CD14-positive monocyte (primary cell): ENCODE measurements at regions not wholly inside any gene's neighbourhood (a gene's known extent, or its start where the extent isn't known, plus 50 kb on each side); places are given as distances from the start of the nearest gene placed in this dataset.

Experiments used
- DNase-seq, 3 donors: peaks; one replicate each; pipeline ENCODE4 v3.0.0-alpha.2; 2011 to 2022
- H2AFZ ChIP-seq: 2 replicates; pipeline ENCODE4 v1.6.0; 2012; ENCODE audit warnings: mild to moderate bottlenecking, low read depth, low read length, inconsistent platforms; ENCODE audit not compliant: insufficient read depth, poor library complexity, severe bottlenecking
- H3K27ac ChIP-seq, 2 donors: 1 replicate in 1 of 2; 2 replicates in 1 of 2; pipeline ENCODE4 v1.5.1; 2012 to 2013; ENCODE audit warnings: low read length in 2 of 2, control low read depth in 1 of 2, inconsistent platforms in 1 of 2, low read depth in 1 of 2, mild to moderate bottlenecking in 1 of 2
- H3K27me3 ChIP-seq, 2 donors: one replicate each; pipeline versions ENCODE4 v1.6.0 to v1.6.1; 2011 to 2013; ENCODE audit warnings: low read length in 2 of 2; ENCODE audit not compliant: control insufficient read depth in 2 of 2, insufficient read depth in 2 of 2
- H3K36me3 ChIP-seq, 2 donors: replicated peaks in 1 of 2; 1 replicate in 1 of 2; 2 replicates in 1 of 2; pipeline versions ENCODE4 v1.5.1 to v1.6.1; 2012 to 2013; ENCODE audit warnings: low read length in 2 of 2, control low read depth in 1 of 2, inconsistent platforms in 1 of 2, mild to moderate bottlenecking in 1 of 2; ENCODE audit not compliant: insufficient read depth in 2 of 2, control insufficient read depth in 1 of 2
- H3K4me1 ChIP-seq, 2 donors: 1 replicate in 1 of 2; 2 replicates in 1 of 2; pipeline versions ENCODE4 v1.5.1 to v1.6.1; 2012 to 2013; ENCODE audit warnings: low read length in 2 of 2, control low read depth in 1 of 2, inconsistent platforms in 1 of 2, mild to moderate bottlenecking in 1 of 2, moderate library complexity in 1 of 2; ENCODE audit not compliant: insufficient read depth in 2 of 2, control insufficient read depth in 1 of 2
- H3K4me2 ChIP-seq: replicated peaks from 2 replicates; pipeline ENCODE3; 2012; ENCODE audit warnings: low read length, moderate library complexity, mild to moderate bottlenecking; ENCODE audit not compliant: poor library complexity, severe bottlenecking; ENCODE audit errors: extremely low read depth
- H3K4me3 ChIP-seq, 3 experiments: fragments of 200-600 bp in 1 of 3; sonication (generic) in 1 of 3; replicated peaks in 1 of 3; 1 replicate in 2 of 3; 2 replicates in 1 of 3; pipeline ENCODE4 v1.5.1; 2011 to 2013; ENCODE audit warnings: low read length in 3 of 3, mild to moderate bottlenecking in 3 of 3, control low read depth in 2 of 3, low read depth in 2 of 3, inconsistent platforms in 1 of 3, moderate library complexity in 1 of 3
- H3K79me2 ChIP-seq: 2 replicates; pipeline ENCODE4 v1.6.0; 2012; ENCODE audit warnings: mild to moderate bottlenecking, control low read depth, inconsistent platforms, low read length, moderate library complexity; ENCODE audit not compliant: insufficient read depth
- H3K9ac ChIP-seq: 2 replicates; pipeline ENCODE4 v1.6.0; 2017; ENCODE audit warnings: low read length, mild to moderate bottlenecking; ENCODE audit not compliant: insufficient read depth, poor library complexity, severe bottlenecking
- H3K9me3 ChIP-seq, 2 donors: replicated peaks in 1 of 2; 1 replicate in 1 of 2; 2 replicates in 1 of 2; pipeline versions ENCODE4 v1.5.1 to v1.6.1; 2012 to 2013; ENCODE audit warnings: low read length in 2 of 2, control low read depth in 1 of 2; ENCODE audit not compliant: control insufficient read depth in 1 of 2, insufficient read depth in 1 of 2
- H4K20me1 ChIP-seq: 2 replicates; pipeline ENCODE4 v1.6.0; 2012; ENCODE audit warnings: mild to moderate bottlenecking, low read length, control low read depth, moderate library complexity; ENCODE audit not compliant: insufficient read depth
- H3K27ac Mint-ChIP-seq, 7 donors: one replicate each; pipeline ENCODE4 v1.8.0; 2020; ENCODE audit warnings: mild to moderate bottlenecking in 7 of 7, mixed read lengths in 7 of 7, moderate library complexity in 6 of 7, inconsistent platforms in 2 of 7
- H3K27me3 Mint-ChIP-seq, 3 donors: one replicate each; pipeline ENCODE4 v1.8.0; 2021 to 2022; ENCODE audit warnings: low read depth in 3 of 3, mild to moderate bottlenecking in 3 of 3, mixed read lengths in 3 of 3, moderate library complexity in 3 of 3, inconsistent platforms in 1 of 3
- H3K36me3 Mint-ChIP-seq, 2 donors: one replicate each; pipeline ENCODE4 v1.8.0; 2020; ENCODE audit warnings: mixed read lengths in 2 of 2, inconsistent platforms in 1 of 2, mild to moderate bottlenecking in 1 of 2
- H3K4me1 Mint-ChIP-seq: one replicate; pipeline ENCODE4 v1.8.0; 2020; ENCODE audit warnings: mild to moderate bottlenecking, mixed read lengths
- H3K4me3 Mint-ChIP-seq, 2 donors: one replicate each; pipeline ENCODE4 v1.8.0; 2020; ENCODE audit warnings: mild to moderate bottlenecking in 2 of 2, mixed read lengths in 2 of 2, moderate library complexity in 1 of 2
- H3K9me3 Mint-ChIP-seq, 7 donors: one replicate each; pipeline ENCODE4 v1.8.0; 2020 to 2022; ENCODE audit warnings: mixed read lengths in 7 of 7, mild to moderate bottlenecking in 6 of 7, moderate library complexity in 6 of 7, inconsistent platforms in 2 of 7
- CTCF ChIP-seq: fragments of 200-600 bp; IDR thresholded peaks from one replicate; pipeline ENCODE4 v1.8.0; 2022; ENCODE audit warnings: antibody characterized with exemption, mild to moderate bottlenecking
- WGBS: methylation state at CpG from one replicate; pipeline ENCODE4 v1.1.5; 2013; ENCODE audit warnings: missing lambda C conversion rate; ENCODE audit not compliant: insufficient coverage; 5-methylcytosine and 5-hydroxymethylcytosine counted together
- intact Hi-C, 2 donors: fragments of 100-400 bp; cut with micrococcal nuclease; formaldehyde crosslinking; loops; one replicate each; pipeline versions ENCODE4 v1.15.0 to v1.15.1; 2023

- TF ChIP-seq CTCF: no peak
- Mint-ChIP-seq H3K4me3 (no peak overlapping the region), H3K27me3 (peaks cover 1 to 8% (median 3%) of the 10 kb centered on the region in 3 donors), H3K27ac (peak overlapping the region in 1 of 7 donors; percentile 47), H3K9me3 (peaks cover 0 to 8% (median 1%) of the 10 kb centered on the region in 7 donors), H3K36me3 (no peaks in the 10 kb centered on the region), H3K4me1 (no peaks in the 10 kb centered on the region)
- H3K79me2 ChIP-seq: no peaks in the 10 kb centered on the region
- no peaks in the 10 kb centered on the region for H3K27me3 ChIP-seq
- H3K27ac ChIP-seq: no peak overlapping the region
- no peak for DNase-seq
- no peak overlapping the region for H3K4me3 ChIP-seq
- no peak overlapping the region for H3K9ac ChIP-seq
- no peak overlapping the region for H2AFZ ChIP-seq
- H3K36me3 ChIP-seq: no peaks in the 10 kb centered on the region
- intact Hi-C loops: no loop called here
- no peaks in the 10 kb centered on the region for H4K20me1 ChIP-seq
- no peaks in the 10 kb centered on the region for H3K9me3 ChIP-seq
- WGBS: no CpG with 5 or more reads among the region's 8 CpGs
- no peak overlapping the region for H3K4me2 ChIP-seq
- no peaks in the 10 kb centered on the region for H3K4me1 ChIP-seq
Measured at GRCh38 chr5:96499753-96500345, 66.8 kb upstream of the PCSK1 start.

GRCh38 chr5:96501991-96502646, 69.1 kb upstream of the PCSK1 start:
- Histone ChIP-seq H3K27ac (no peak overlapping the region), H3K36me3 (no peaks in the 10 kb centered on the region), H3K4me1 (no peaks in the 10 kb centered on the region), H3K79me2 (no peaks in the 10 kb centered on the region), H3K4me2 (no peak overlapping the region), H3K9ac (no peak overlapping the region), H3K4me3 (no peak overlapping the region), H3K27me3 (no peaks in the 10 kb centered on the region), H2AFZ (no peak overlapping the region), H3K9me3 (no peaks in the 10 kb centered on the region), H4K20me1 (no peaks in the 10 kb centered on the region)
- Mint-ChIP-seq H3K27ac (no peak overlapping the region), H3K9me3 (peaks cover 0 to 3% (median 0%) of the 10 kb centered on the region in 7 donors), H3K36me3 (no peaks in the 10 kb centered on the region), H3K4me1 (no peaks in the 10 kb centered on the region), H3K4me3 (no peak overlapping the region), H3K27me3 (peaks cover 1 to 8% (median 5%) of the 10 kb centered on the region in 3 donors)
- DNase-seq: no peak
- TF ChIP-seq CTCF: no peak
- intact Hi-C loops: no loop called here
- WGBS: no CpG with 5 or more reads among the region's 1 CpG
